OCI-LY1 (cell line): ENCODE measurements at regions not wholly inside any gene's neighbourhood (a gene's known extent, or its start where the extent isn't known, plus 50 kb on each side); places are given as distances from the start of the nearest gene placed in this dataset.

Experiments used
- H2AFZ ChIP-seq: fragments of 200-600 bp; sonication (generic), shearing (Covaris generic); 2 replicates; pipeline ENCODE4 v1.6.0; 2014; ENCODE audit warnings: antibody characterized with exemption, mild to moderate bottlenecking, low read length
- H3F3A ChIP-seq: fragments of 200-600 bp; sonication (generic), shearing (Covaris generic); 2 replicates; pipeline ENCODE4 v1.6.0; 2014; ENCODE audit warnings: mild to moderate bottlenecking, antibody characterized with exemption, low read length, moderate library complexity; ENCODE audit not compliant: insufficient read depth
- H3K27ac ChIP-seq: fragments of 200-600 bp; sonication (generic); 2 replicates; pipeline ENCODE4 v1.5.1; 2014; ENCODE audit warnings: low read length, mixed run types, mild to moderate bottlenecking, low read depth; ENCODE audit not compliant: poor library complexity, severe bottlenecking
- H3K27me3 ChIP-seq: fragments of 200-600 bp; sonication (generic); 2 replicates; pipeline ENCODE4 v1.6.0; 2014; ENCODE audit warnings: antibody characterized with exemption, mild to moderate bottlenecking, low read length, moderate library complexity; ENCODE audit not compliant: insufficient read depth
- H3K36me3 ChIP-seq: fragments of 200-600 bp; sonication (generic); 2 replicates; pipeline ENCODE4 v1.6.1; 2014; ENCODE audit warnings: mild to moderate bottlenecking, antibody characterized with exemption, low read length, moderate library complexity, mixed read lengths; ENCODE audit not compliant: insufficient read depth
- H3K4me1 ChIP-seq: fragments of 200-600 bp; sonication (generic); 2 replicates; pipeline ENCODE4 v1.5.1; 2014; ENCODE audit warnings: mild to moderate bottlenecking, low read length, moderate library complexity; ENCODE audit not compliant: insufficient read depth, severe bottlenecking
- H3K4me2 ChIP-seq: fragments of 200-600 bp; sonication (generic), shearing (Covaris generic); 2 replicates; pipeline ENCODE4 v1.6.1; 2014; ENCODE audit warnings: low read length
- H3K4me3 ChIP-seq: fragments of 200-600 bp; sonication (generic); 2 replicates; pipeline ENCODE4 v1.5.1; 2014; ENCODE audit warnings: low read length, low read depth, mild to moderate bottlenecking, mixed read lengths; ENCODE audit not compliant: poor library complexity, severe bottlenecking
- H3K79me2 ChIP-seq: fragments of 200-600 bp; shearing (Covaris generic); 2 replicates; pipeline ENCODE4 v1.6.1; 2016; ENCODE audit warnings: mixed run types, low read length, mixed read lengths; ENCODE audit not compliant: insufficient read depth
- H3K9ac ChIP-seq: fragments of 200-600 bp; sonication (generic), shearing (Covaris generic); 2 replicates; pipeline ENCODE4 v1.6.1; 2014; ENCODE audit warnings: mild to moderate bottlenecking, low read length, mixed read lengths
- H3K9me2 ChIP-seq: fragments of 200-600 bp; sonication (generic), shearing (Covaris generic); 2 replicates; pipeline ENCODE4 v1.6.1; 2014; ENCODE audit warnings: low read depth, mild to moderate bottlenecking, low read length, mixed read lengths
- H3K9me3 ChIP-seq: fragments of 200-600 bp; shearing (Covaris generic); 2 replicates; pipeline ENCODE4 v1.6.1; 2014; ENCODE audit warnings: low read length, mixed read lengths
- H4K20me1 ChIP-seq: fragments of 200-600 bp; sonication (generic), shearing (Covaris generic); 2 replicates; pipeline ENCODE4 v1.6.0; 2016; ENCODE audit warnings: mild to moderate bottlenecking, low read length; ENCODE audit not compliant: insufficient read depth
- EZH2 ChIP-seq: fragments of 200-600 bp; sonication (generic), shearing (Covaris generic); IDR thresholded peaks from 2 replicates; pipeline ENCODE4 v1.8.0; 2017; ENCODE audit warnings: borderline replicate concordance, mixed run types, mild to moderate bottlenecking, antibody characterized with exemption, low read length, moderate library complexity, mixed read lengths
- TF ChIP-seq, protein P1 (sequence below): fragments of 200-600 bp; sonication (generic), shearing (Covaris generic); IDR thresholded peaks from 2 replicates; pipeline ENCODE4 v1.5.1; 2017; ENCODE audit warnings: mild to moderate bottlenecking, antibody characterized with exemption, low read length, moderate library complexity, mixed read lengths

DNA sequence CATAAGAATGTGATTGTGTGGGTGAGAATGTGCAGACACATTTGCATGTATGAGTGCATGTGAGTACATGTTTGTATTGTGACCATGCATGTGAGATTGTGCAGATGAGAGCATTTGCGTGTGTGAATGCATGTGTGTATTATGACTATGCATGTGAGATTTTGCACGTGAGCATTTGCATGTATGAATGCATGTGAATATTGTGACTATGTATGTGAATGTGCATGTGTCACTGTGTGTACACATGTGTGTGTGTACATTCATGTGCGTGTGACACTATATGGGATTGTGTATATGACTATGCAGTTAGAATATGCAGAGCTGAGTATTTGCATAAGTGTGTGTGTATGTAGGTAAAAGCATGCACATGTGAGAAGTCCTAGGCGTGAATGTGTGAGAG is 381.3 kb upstream of the MAF start:
- H3K36me3 ChIP-seq = no peaks in the 10 kb centered on the region
- H3K4me3 ChIP-seq = no peak overlapping the region
- no peaks in the 10 kb centered on the region for H3K9me2 ChIP-seq
- H3K4me1 ChIP-seq = no peaks in the 10 kb centered on the region
- H3F3A ChIP-seq = no peaks in the 10 kb centered on the region
- no peaks in the 10 kb centered on the region for H4K20me1 ChIP-seq
- no peak overlapping the region for H3K27ac ChIP-seq
- H3K4me2 ChIP-seq = no peak overlapping the region
- no peaks in the 10 kb centered on the region for H3K79me2 ChIP-seq
- no peak overlapping the region for H2AFZ ChIP-seq
- H3K9me3 ChIP-seq = no peaks in the 10 kb centered on the region
- TF ChIP-seq, protein P1, sequence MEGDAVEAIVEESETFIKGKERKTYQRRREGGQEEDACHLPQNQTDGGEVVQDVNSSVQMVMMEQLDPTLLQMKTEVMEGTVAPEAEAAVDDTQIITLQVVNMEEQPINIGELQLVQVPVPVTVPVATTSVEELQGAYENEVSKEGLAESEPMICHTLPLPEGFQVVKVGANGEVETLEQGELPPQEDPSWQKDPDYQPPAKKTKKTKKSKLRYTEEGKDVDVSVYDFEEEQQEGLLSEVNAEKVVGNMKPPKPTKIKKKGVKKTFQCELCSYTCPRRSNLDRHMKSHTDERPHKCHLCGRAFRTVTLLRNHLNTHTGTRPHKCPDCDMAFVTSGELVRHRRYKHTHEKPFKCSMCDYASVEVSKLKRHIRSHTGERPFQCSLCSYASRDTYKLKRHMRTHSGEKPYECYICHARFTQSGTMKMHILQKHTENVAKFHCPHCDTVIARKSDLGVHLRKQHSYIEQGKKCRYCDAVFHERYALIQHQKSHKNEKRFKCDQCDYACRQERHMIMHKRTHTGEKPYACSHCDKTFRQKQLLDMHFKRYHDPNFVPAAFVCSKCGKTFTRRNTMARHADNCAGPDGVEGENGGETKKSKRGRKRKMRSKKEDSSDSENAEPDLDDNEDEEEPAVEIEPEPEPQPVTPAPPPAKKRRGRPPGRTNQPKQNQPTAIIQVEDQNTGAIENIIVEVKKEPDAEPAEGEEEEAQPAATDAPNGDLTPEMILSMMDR = no peak
- TF ChIP-seq EZH2 = no peak
- no peaks in the 10 kb centered on the region for H3K27me3 ChIP-seq
- no peak overlapping the region for H3K9ac ChIP-seq

DNA sequence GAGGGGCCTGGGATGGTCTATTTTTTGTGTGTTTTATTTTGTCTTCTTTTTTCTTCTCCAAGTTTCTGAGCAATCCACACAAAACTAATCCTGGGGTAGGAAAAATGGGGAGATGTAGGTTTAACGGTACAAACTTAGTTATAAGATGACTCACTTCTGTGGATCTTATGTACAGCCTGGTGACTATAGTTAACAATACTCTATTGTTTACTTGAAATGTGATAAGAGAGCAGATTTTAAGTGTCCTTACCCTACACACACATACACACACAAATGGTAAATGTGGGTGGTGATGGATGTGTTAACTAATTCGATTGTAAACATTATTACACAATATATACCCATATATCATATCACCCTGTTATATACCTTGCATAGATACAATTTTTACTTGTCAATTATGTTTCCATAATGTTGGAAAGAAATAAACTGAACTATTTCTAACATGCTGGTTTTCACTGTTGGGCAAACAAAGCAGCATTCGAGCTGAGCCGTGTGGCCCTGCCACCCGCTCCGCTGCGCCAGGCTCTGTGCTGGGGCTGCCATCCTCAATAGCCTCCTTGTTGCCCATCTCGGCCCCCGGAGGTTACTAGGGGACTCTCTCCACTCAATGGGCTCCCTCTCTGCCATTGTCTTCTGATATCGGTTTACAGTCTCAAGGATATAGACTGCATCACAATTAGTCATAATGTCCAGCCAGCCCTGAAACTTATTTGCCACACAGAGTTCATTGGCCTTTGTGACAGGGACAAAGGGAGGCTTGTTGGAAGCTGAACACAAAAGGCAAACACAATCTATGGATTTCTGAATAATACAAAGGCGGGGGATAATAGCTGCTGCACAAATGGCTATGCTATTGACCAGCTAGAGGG is 380.3 kb upstream of the MAF start:
- no peaks in the 10 kb centered on the region for H3F3A ChIP-seq
- no peak for TF ChIP-seq EZH2
- TF ChIP-seq, protein P1 = no peak
- no peaks in the 10 kb centered on the region for H4K20me1 ChIP-seq
- no peaks in the 10 kb centered on the region for H3K4me1 ChIP-seq
- H3K4me2 ChIP-seq = no peak overlapping the region
- no peak overlapping the region for H3K4me3 ChIP-seq
- no peaks in the 10 kb centered on the region for H3K79me2 ChIP-seq
- H2AFZ ChIP-seq = no peak overlapping the region
- H3K27me3 ChIP-seq = no peaks in the 10 kb centered on the region
- H3K9me3 ChIP-seq = no peaks in the 10 kb centered on the region
- no peak overlapping the region for H3K9ac ChIP-seq
- H3K36me3 ChIP-seq = no peaks in the 10 kb centered on the region
- no peaks in the 10 kb centered on the region for H3K9me2 ChIP-seq
- no peak overlapping the region for H3K27ac ChIP-seq

DNA sequence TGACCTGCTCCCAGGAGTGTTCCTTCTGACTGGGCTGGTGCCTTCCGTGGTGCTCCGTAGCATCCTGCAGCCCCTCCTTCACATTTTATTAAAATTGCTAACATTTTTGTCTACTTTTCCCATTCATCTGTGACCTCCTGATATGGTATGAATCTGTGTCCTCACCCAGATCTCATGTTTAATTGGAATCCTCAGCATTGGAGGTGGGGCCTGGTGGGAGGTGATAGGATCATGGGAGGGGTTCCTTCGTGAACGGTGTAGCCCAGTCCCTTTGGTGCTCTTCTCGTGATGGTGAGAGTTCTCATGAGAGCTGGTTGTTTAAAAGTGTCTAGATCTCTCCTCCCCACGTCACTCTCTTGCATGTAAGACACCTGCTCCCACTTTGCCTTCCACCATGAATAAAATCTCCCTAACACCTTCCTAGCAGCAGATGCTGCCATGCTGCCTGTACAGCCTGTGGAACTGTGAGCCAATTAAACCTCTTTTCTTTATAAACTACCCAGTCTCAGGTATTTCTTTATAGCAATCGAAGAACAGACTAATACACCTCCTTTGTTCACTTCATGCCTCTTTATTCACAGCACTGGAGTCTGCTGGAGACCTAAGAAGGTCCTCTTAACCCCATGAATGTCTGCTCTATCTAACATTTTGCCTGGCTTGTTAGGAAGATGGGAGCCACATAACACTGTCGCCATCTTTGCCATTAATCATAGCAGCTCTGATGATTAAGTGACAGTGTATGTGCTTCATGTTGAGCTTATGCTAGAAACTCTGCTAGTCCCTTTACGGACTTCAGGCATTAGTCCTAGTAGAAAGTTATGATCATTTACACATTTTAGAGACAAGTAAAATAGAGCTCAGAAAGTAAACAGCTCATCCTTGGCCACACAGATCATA is 377.7 kb upstream of the MAF start:
- H2AFZ ChIP-seq = no peak overlapping the region
- TF ChIP-seq EZH2 = no peak
- TF ChIP-seq, protein P1 = no peak

More for the DNA sequence above, 377.7 kb upstream of the MAF start:
- Histone ChIP-seq H4K20me1 (no peaks in the 10 kb centered on the region), H3K4me1 (no peaks in the 10 kb centered on the region), H3K9me2 (no peaks in the 10 kb centered on the region), H3F3A (no peaks in the 10 kb centered on the region), H3K9ac (no peak overlapping the region), H3K9me3 (no peaks in the 10 kb centered on the region), H3K4me2 (no peak overlapping the region), H3K27ac (no peak overlapping the region), H3K4me3 (no peak overlapping the region), H3K36me3 (no peaks in the 10 kb centered on the region), H3K27me3 (no peaks in the 10 kb centered on the region), H3K79me2 (no peaks in the 10 kb centered on the region)
